Spleen (tissue), 7 donors: ENCODE measurements at regions not wholly inside any gene's neighbourhood (a gene's known extent, or its start where the extent isn't known, plus 50 kb on each side); places are given as distances from the start of the nearest gene placed in this dataset.

Experiments
- CTCF ChIP-seq, 11 experiments: fragments of 200-600 bp in 7 of 11; fragments of 450-650 bp in 4 of 11; sonication (generic) in 4 of 11; IDR thresholded peaks in 8 of 11; conservative IDR thresholded peaks in 3 of 11; 1 replicate in 7 of 11; 2 replicates in 4 of 11; pipeline versions ENCODE4 v1.4.0 to v1.8.0; 2016 to 2021; ENCODE audit warnings: antibody characterized with exemption in 11 of 11, inconsistent platforms in 4 of 11, mild to moderate bottlenecking in 1 of 11
- POLR2A ChIP-seq, 3 donors: fragments of 450-650 bp; IDR thresholded peaks; one replicate each; pipeline ENCODE4 v1.5.1; 2017; ENCODE audit warnings: antibody characterized with exemption in 3 of 3, mild to moderate bottlenecking in 1 of 3
- donor health status: DM: no; HTN: no; CAD: no; lungs with moderate emphysema.
- donor health status: DM: no; HTN: no; CAD: no.
- donor health status: DM: no; HTN: no; CAD: no.

- TF ChIP-seq CTCF (IDR thresholded peaks at IDR 0.05 in 8 of 11, conservative IDR thresholded peaks at IDR 0.05 in 3 of 11), result no peak
- no peak for TF ChIP-seq POLR2A (IDR thresholded peaks at IDR 0.05)
Observed at GRCh38 chr5:105963696-105964255, 1707.0 kb downstream of the EFNA5 start.
